ENCODE measurements at regions not wholly inside any gene's neighbourhood (a gene's known extent, or its start where the extent isn't known, plus 50 kb on each side); places are given as distances from the start of the nearest gene placed in this dataset.

- no peaks in the 10 kb centered on the region for H3K4me1 ChIP-seq
- H3K27ac ChIP-seq: no peak overlapping the region
- TF ChIP-seq CTCF (IDR thresholded peaks at IDR 0.05): no peak
- H3K4me3 ChIP-seq: no peak overlapping the region
- no peaks in the 10 kb centered on the region for H3K27me3 ChIP-seq
- intact Hi-C loops (cut with DNase I): no loop called here
- H3K9me3 ChIP-seq: peaks cover 0 to 6% of the 10 kb centered on the region in 2 donors
- DNase-seq: no peak
- no peak for ATAC-seq
- H3K36me3 ChIP-seq: no peaks in the 10 kb centered on the region
Measured at GRCh38 chr10:83469728-83470331, 669.5 kb upstream of the GHITM start.

GRCh38 chr10:83476211-83476610, 663.1 kb upstream of the GHITM start:
- H3K27me3 ChIP-seq: no peaks in the 10 kb centered on the region
- ATAC-seq (no peak), DNase-seq (no peak)
- no peaks in the 10 kb centered on the region for H3K4me1 ChIP-seq
- H3K9me3 ChIP-seq: no peaks in the 10 kb centered on the region
- no peak overlapping the region for H3K4me3 ChIP-seq
- H3K27ac ChIP-seq: no peak overlapping the region
- no peaks in the 10 kb centered on the region for H3K36me3 ChIP-seq
- no peak for TF ChIP-seq CTCF (IDR thresholded peaks at IDR 0.05)
- intact Hi-C loops (cut with DNase I): no loop called here

GRCh38 chr10:83489161-83489560, 650.1 kb upstream of the GHITM start:
- no peaks in the 10 kb centered on the region for H3K36me3 ChIP-seq
- ATAC-seq (no peak), DNase-seq (no peak)
- TF ChIP-seq CTCF (IDR thresholded peaks at IDR 0.05): no peak
- H3K4me1 ChIP-seq: no peaks in the 10 kb centered on the region
- H3K27me3 ChIP-seq: no peaks in the 10 kb centered on the region
- no peak overlapping the region for H3K27ac ChIP-seq
- intact Hi-C loops (cut with DNase I): no loop called here
- no peak overlapping the region for H3K4me3 ChIP-seq
- peaks cover 0 to 5% of the 10 kb centered on the region in 2 donors for H3K9me3 ChIP-seq

GRCh38 chr10:83492004-83492403, 647.3 kb upstream of the GHITM start:
- no peak for TF ChIP-seq CTCF (IDR thresholded peaks at IDR 0.05)

GRCh38 chr10:83512681-83513080, 626.6 kb upstream of the GHITM start:
- no peaks in the 10 kb centered on the region for H3K4me1 ChIP-seq
- no peaks in the 10 kb centered on the region for H3K36me3 ChIP-seq
- no peak for DNase-seq
- TF ChIP-seq CTCF (IDR thresholded peaks at IDR 0.05): no peak
- no peak overlapping the region for H3K27ac ChIP-seq
- H3K9me3 ChIP-seq: no peaks in the 10 kb centered on the region
- no peaks in the 10 kb centered on the region for H3K27me3 ChIP-seq
- no peak overlapping the region for H3K4me3 ChIP-seq
- intact Hi-C loops (cut with DNase I): no loop called here
- no peak for ATAC-seq

More at GRCh38 chr10:83492004-83492403, 647.3 kb upstream of the GHITM start:
- H3K27me3 ChIP-seq: no peaks in the 10 kb centered on the region
- no peaks in the 10 kb centered on the region for H3K36me3 ChIP-seq
- no peak for ATAC-seq
- no peak overlapping the region for H3K4me3 ChIP-seq
- no peak for DNase-seq
- intact Hi-C loops (cut with DNase I): no loop called here
- H3K27ac ChIP-seq: no peak overlapping the region
- H3K4me1 ChIP-seq: no peaks in the 10 kb centered on the region
- no peaks in the 10 kb centered on the region for H3K9me3 ChIP-seq
